K562 (cell line): ENCODE measurements at regions not wholly inside any gene's neighbourhood (a gene's known extent, or its start where the extent isn't known, plus 50 kb on each side); places are given as distances from the start of the nearest gene placed in this dataset.

ENCODE experiments used
- ATAC-seq: fragments of 200-7000 bp; cut with Tn5 transposase; 3 replicates; pipeline ENCODE4 v1.9.1; 2020; ENCODE audit warnings: moderate library complexity
- BruUV-seq: library from RNA; stranded (reverse); fragments of 400-500 nt; replicated peaks from 2 replicates; lab custom pipeline; 2021; lab: Mats Ljungman, UMichigan
- CTCF ChIA-PET: fragments of 300-600 bp; formaldehyde crosslinking; extraction: SDS; loops from one replicate; lab custom pipeline; 2021; ENCODE audit warnings: low intra/inter-chr PET ratio; lab: Yijun Ruan, JAX
- POLR2A ChIA-PET: fragments of 300-600, 350-650 bp; sonication (Branson Sonifier 250); formaldehyde crosslinking; extraction: SDS; loops from one replicate; lab custom pipeline; 2021; ENCODE audit warnings: antibody characterized with exemption, inconsistent platforms; lab: Yijun Ruan, JAX
- DNase-seq, 4 experiments: peaks; one replicate each; pipeline versions ENCODE4 v3.0.0 to v3.0.0-alpha.2; 2011 to 2018; ENCODE audit warnings: low spot score in 3 of 4, mixed read lengths in 3 of 4; ENCODE audit errors: extremely low read depth in 1 of 4
- FAIRE-seq: peaks from 2 replicates; lab custom pipeline; 2011; peaks lifted over from hg19 to GRCh38; lab: Jason Lieb, UNC
- H2AFZ ChIP-seq: 2 replicates; pipeline ENCODE4 v1.6.0; 2011; ENCODE audit warnings: low read depth, low read length, control low read depth, inconsistent platforms
- H3K27ac ChIP-seq: fragments of 200-600 bp; 3 replicates; pipeline ENCODE4 v1.8.0; 2011; ENCODE audit warnings: low read depth, mild to moderate bottlenecking, control low read depth, inconsistent platforms, low read length, moderate library complexity, mixed read lengths; ENCODE audit errors: extremely low read depth
- H3K27me3 ChIP-seq, 2 experiments: fragments of 300-600 bp in 1 of 2; 2 replicates in 1 of 2; 3 replicates in 1 of 2; pipeline versions ENCODE4 v1.6.0 to v1.8.0; 2011; ENCODE audit warnings: inconsistent platforms in 2 of 2, low read length in 2 of 2, mild to moderate bottlenecking in 1 of 2, mixed read lengths in 1 of 2, moderate library complexity in 1 of 2; ENCODE audit not compliant: control insufficient read depth in 2 of 2, insufficient read depth in 2 of 2
- H3K36me3 ChIP-seq: fragments of 300-600 bp; 3 replicates; pipeline ENCODE4 v1.8.0; 2011; ENCODE audit warnings: mild to moderate bottlenecking, low read length, inconsistent platforms; ENCODE audit not compliant: control insufficient read depth, insufficient read depth
- H3K4me1 ChIP-seq, 2 experiments: fragments of 200-600 bp in 1 of 2; replicated peaks in 1 of 2; 2 replicates in 1 of 2; 3 replicates in 1 of 2; pipeline versions ENCODE4 v1.5.1 to v1.8.0; 2011; ENCODE audit warnings: inconsistent platforms in 2 of 2, low read length in 2 of 2, mild to moderate bottlenecking in 1 of 2, mixed read lengths in 1 of 2, moderate library complexity in 1 of 2; ENCODE audit not compliant: control insufficient read depth in 2 of 2, insufficient read depth in 2 of 2
- H3K4me2 ChIP-seq: 2 replicates; pipeline ENCODE4 v1.6.1; 2011; ENCODE audit warnings: low read length, control low read depth, inconsistent platforms, mixed read lengths; ENCODE audit not compliant: insufficient read depth
- H3K4me3 ChIP-seq: fragments of 200-600 bp; sonication (generic), shearing (Covaris generic); 2 replicates; pipeline ENCODE4 v1.5.1; 2016; ENCODE audit warnings: control low read depth, inconsistent platforms
- H3K79me2 ChIP-seq: fragments of 200-600 bp; 3 replicates; pipeline ENCODE4 v1.8.0; 2011; ENCODE audit warnings: low read length, inconsistent platforms; ENCODE audit not compliant: control insufficient read depth, insufficient read depth
- H3K9ac ChIP-seq, 2 experiments: 2 replicates each; pipeline versions ENCODE4 v1.6.0 to v1.6.1; 2011; ENCODE audit warnings: low read depth in 2 of 2, low read length in 2 of 2, control low read depth in 1 of 2, inconsistent platforms in 1 of 2, mild to moderate bottlenecking in 1 of 2, mixed read lengths in 1 of 2; ENCODE audit not compliant: insufficient read depth in 1 of 2
- H3K9me1 ChIP-seq: one replicate; pipeline ENCODE4 v1.6.0; 2011; ENCODE audit warnings: inconsistent platforms, mild to moderate bottlenecking, low read length, moderate library complexity; ENCODE audit not compliant: control insufficient read depth, insufficient read depth
- H3K9me3 ChIP-seq: replicated peaks from 2 replicates; pipeline ENCODE4 v1.5.1; 2011; ENCODE audit warnings: low read depth, low read length, inconsistent platforms; ENCODE audit not compliant: control insufficient read depth, insufficient read depth
- H4K20me1 ChIP-seq: replicated peaks from 2 replicates; pipeline ENCODE4 v1.6.1; 2011; ENCODE audit warnings: low read length, inconsistent platforms, mixed read lengths; ENCODE audit not compliant: control insufficient read depth, insufficient read depth
- BHLHE40 ChIP-seq: IDR thresholded peaks from 2 replicates; pipeline ENCODE4 v1.6.1; 2011; ENCODE audit warnings: low read length, improper control_type of control experiment
- BRF1 ChIP-seq: IDR thresholded peaks from 3 replicates; pipeline ENCODE4 v1.6.1; 2011; ENCODE audit warnings: borderline replicate concordance, mild to moderate bottlenecking; ENCODE audit not compliant: insufficient read length; ENCODE audit errors: extremely low read depth
- CBX2 ChIP-seq: fragments of 200-600 bp; sonication (generic); IDR thresholded peaks from one replicate; pipeline ENCODE4 v1.6.1; 2012; ENCODE audit warnings: mild to moderate bottlenecking, low read length, inconsistent platforms; ENCODE audit not compliant: insufficient read depth, poor library complexity, severe bottlenecking
- DMBX1 ChIP-seq: fragments of 250-450 bp; sonication (Bioruptor Pico); IDR thresholded peaks from 2 replicates; pipeline ENCODE4 v1.8.0; 2022; ENCODE audit warnings: inconsistent platforms, mild to moderate bottlenecking, moderate library complexity, borderline replicate concordance
- ELF4 ChIP-seq: fragments of 450-650 bp; formaldehyde crosslinking; IDR thresholded peaks from 2 replicates; pipeline ENCODE4 v1.4.0; 2022; ENCODE audit warnings: missing genetic modification characterization
- GATA2 ChIP-seq: sonication (generic); formaldehyde crosslinking; IDR thresholded peaks from 2 replicates; pipeline ENCODE4 v1.4.0; 2020; ENCODE audit warnings: mild to moderate bottlenecking, missing genetic modification reagents
- GATAD2A ChIP-seq: fragments of 450-650 bp; IDR thresholded peaks from 2 replicates; pipeline ENCODE4 v1.6.1; 2017
- GATAD2B ChIP-seq: fragments of 450-650 bp; IDR thresholded peaks from 2 replicates; pipeline ENCODE4 v1.6.1; 2017; ENCODE audit warnings: mild to moderate bottlenecking, borderline replicate concordance
- MEIS2 ChIP-seq: fragments of 450-650 bp; IDR thresholded peaks from 2 replicates; pipeline ENCODE4 v1.6.1; 2014; ENCODE audit warnings: mild to moderate bottlenecking; ENCODE audit not compliant: partially characterized antibody
- MLX ChIP-seq, 2 experiments: fragments of 450-650 bp in 1 of 2; sonication (generic) in 1 of 2; formaldehyde crosslinking; conservative IDR thresholded peaks; 2 replicates each; pipeline versions ENCODE4 v1.4.0 to v1.8.1; 2020 to 2022; ENCODE audit warnings: mild to moderate bottlenecking in 1 of 2, missing genetic modification reagents in 1 of 2
- PHF20 ChIP-seq: fragments of 450-650 bp; IDR thresholded peaks from 2 replicates; pipeline ENCODE4 v1.6.1; 2018; ENCODE audit not compliant: partially characterized antibody
- SAP30 ChIP-seq: fragments of 200-600 bp; sonication (generic); IDR thresholded peaks from 2 replicates; pipeline ENCODE4 v1.6.1; 2012; ENCODE audit warnings: borderline replicate concordance, low read depth, mild to moderate bottlenecking, moderate library complexity, low read length, control low read depth, inconsistent platforms; ENCODE audit not compliant: insufficient read depth, poor library complexity, severe bottlenecking
- SREBF1 ChIP-seq: fragments of 150-350 bp; IDR thresholded peaks from 2 replicates; pipeline ENCODE4 v1.6.1; 2014; ENCODE audit warnings: antibody characterized with exemption, low read depth, low read length, borderline replicate concordance
- TFAM ChIP-seq: fragments of 250-450 bp; sonication (Bioruptor Pico); conservative IDR thresholded peaks from 2 replicates; pipeline ENCODE4 v1.5.0; 2021; ENCODE audit warnings: mild to moderate bottlenecking, moderate library complexity
- THRAP3 ChIP-seq: fragments of 450-650 bp; IDR thresholded peaks from 2 replicates; pipeline ENCODE4 v1.6.1; 2016; ENCODE audit warnings: mild to moderate bottlenecking, inconsistent platforms, borderline replicate concordance
- XRCC4 ChIP-seq: IDR thresholded peaks from one replicate; pipeline ENCODE4 v1.6.1; 2011; ENCODE audit not compliant: insufficient read depth, insufficient read length; ENCODE audit errors: extremely low read depth
- ZNF263 ChIP-seq: sonication (generic); formaldehyde crosslinking; IDR thresholded peaks from 2 replicates; pipeline ENCODE4 v1.8.0; 2022; ENCODE audit warnings: mild to moderate bottlenecking, missing genetic modification reagents, borderline replicate concordance
- ZNF282 ChIP-seq: sonication (generic); formaldehyde crosslinking; IDR thresholded peaks from 2 replicates; pipeline ENCODE4 v1.8.1; 2023; ENCODE audit warnings: missing genetic modification reagents
- ZNF316 ChIP-seq: fragments of 450-650 bp; IDR thresholded peaks from 2 replicates; pipeline ENCODE4 v1.6.1; 2016
- ZNF384 ChIP-seq: IDR thresholded peaks from 2 replicates; pipeline ENCODE4 v1.6.1; 2012; ENCODE audit warnings: low read depth, low read length, improper control_type of control experiment
- ZNF589 ChIP-seq: fragments of 200-800 bp; sonication (Bioruptor generic); IDR thresholded peaks from 2 replicates; pipeline ENCODE4 v1.6.1; 2016; ENCODE audit warnings: low read depth, missing genetic modification characterization, missing compliant biosample characterization
- ZZZ3 ChIP-seq: fragments of 450-650 bp; IDR thresholded peaks from 2 replicates; pipeline ENCODE4 v1.6.1; 2016; ENCODE audit warnings: antibody characterized with exemption, mild to moderate bottlenecking, moderate library complexity
- whole genome bisulfite sequencing: fragments of 100-300 bp; shearing (Covaris generic); methylation state at CpG from one replicate; pipeline ENCODE4 v1.1.6; 2016; ENCODE audit warnings: low coverage, mixed read lengths; ENCODE audit not compliant: insufficient coverage; ENCODE audit errors: missing lambda C conversion rate; 5-methylcytosine and 5-hydroxymethylcytosine counted together
- in situ Hi-C: fragments of 300-500 bp; cut with MboI; formaldehyde crosslinking; loops from 4 replicates; pipeline ENCODE4 v1.15.0; 2018; ENCODE audit warnings: inconsistent platforms, mixed read lengths
- intact Hi-C: fragments of 100-400 bp; cut with micrococcal nuclease; formaldehyde crosslinking; loops from 2 replicates; pipeline ENCODE4 v1.14.2; 2022
- TF ChIP-seq, protein P1 (sequence below): fragments of 450-650 bp; formaldehyde crosslinking; IDR thresholded peaks from 2 replicates; pipeline ENCODE4 v1.4.0; 2020; ENCODE audit warnings: mild to moderate bottlenecking

DNA sequence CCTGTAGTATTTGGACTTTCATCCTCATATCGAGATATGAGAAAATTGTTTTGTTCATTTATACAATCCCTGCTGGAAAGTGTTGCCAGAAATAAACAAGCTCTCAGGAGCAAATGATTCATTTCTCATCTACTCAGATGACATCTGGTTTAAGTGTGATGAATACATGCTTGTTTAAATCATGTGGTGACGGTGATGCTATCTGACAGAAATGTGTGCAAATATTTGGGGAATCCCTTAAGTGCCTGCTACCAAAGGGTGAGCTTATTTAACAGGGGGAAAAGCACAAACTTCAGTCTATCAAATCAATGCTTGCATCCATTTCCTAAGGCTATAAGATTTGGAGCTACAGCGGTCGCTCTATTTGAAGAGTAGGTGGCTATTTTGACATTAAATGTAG, 368.3 kb upstream of the SASH1 start (continued):
- TF ChIP-seq TFAM: no peak
- TF ChIP-seq ZNF589 (CRISPR knock-in tag): no peak
- TF ChIP-seq, protein P1, sequence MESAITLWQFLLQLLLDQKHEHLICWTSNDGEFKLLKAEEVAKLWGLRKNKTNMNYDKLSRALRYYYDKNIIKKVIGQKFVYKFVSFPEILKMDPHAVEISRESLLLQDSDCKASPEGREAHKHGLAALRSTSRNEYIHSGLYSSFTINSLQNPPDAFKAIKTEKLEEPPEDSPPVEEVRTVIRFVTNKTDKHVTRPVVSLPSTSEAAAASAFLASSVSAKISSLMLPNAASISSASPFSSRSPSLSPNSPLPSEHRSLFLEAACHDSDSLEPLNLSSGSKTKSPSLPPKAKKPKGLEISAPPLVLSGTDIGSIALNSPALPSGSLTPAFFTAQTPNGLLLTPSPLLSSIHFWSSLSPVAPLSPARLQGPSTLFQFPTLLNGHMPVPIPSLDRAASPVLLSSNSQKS (CRISPR knock-in tag): no peak
- no peak for TF ChIP-seq ZNF263 (CRISPR knock-in tag)
- TF ChIP-seq PHF20: no peak
- no peak for TF ChIP-seq BHLHE40

- Histone ChIP-seq H3K9me3 (no peaks in the 10 kb centered on the region), H3K4me1 (no peaks in the 10 kb centered on the region), H3K4me2 (no peak overlapping the region), H3K9ac (no peak overlapping the region), H4K20me1 (peaks cover 4% of the 10 kb centered on the region; the same call in 1 of the 2 replicates), H3K27me3 (no peaks in the 10 kb centered on the region; a peak in 1 of 5 replicates), H3K4me3 (no peak overlapping the region), H3K36me3 (no peaks in the 10 kb centered on the region), H2AFZ (no peak overlapping the region), H3K27ac (no peak overlapping the region), H3K9me1 (no peaks in the 10 kb centered on the region), H3K79me2 (no peaks in the 10 kb centered on the region)
- ChIA-PET POLR2A (no interaction called here), CTCF (no interaction called here)
- no TSS peak for BruUV-seq
- FAIRE-seq (no peak), ATAC-seq (no peak), DNase-seq (no peak)
- intact Hi-C loops (loop anchor here (10.0 kb wide), 1 partner anchor 233 kb away; no protein-coding TSS in a partner anchor), in situ Hi-C loops (no loop called here)
- 13% methylated on average over 5 of the region's 5 CpGs for WGBS
- TF ChIP-seq ZZZ3 (no peak), MEIS2 (no peak), CBX2 (no peak), BRF1 (no peak), DMBX1 (CRISPR knock-in tag) (no peak), SREBF1 (no peak), GATA2 (CRISPR knock-in tag) (no peak), GATAD2B (no peak), ZNF384 (no peak), XRCC4 (no peak), GATAD2A (no peak), ELF4 (no peak), THRAP3 (no peak), ZNF282 (CRISPR knock-in tag) (no peak), SAP30 (no peak), ZNF316 (no peak), MLX (CRISPR knock-in tag; conservative IDR thresholded peaks at IDR 0.05) (no peak)
Measured at GRCh38 chr6:147977851-147978465, 364.7 kb upstream of the SASH1 start.
